ENCODE measurements at regions not wholly inside any gene's neighbourhood (a gene's known extent, or its start where the extent isn't known, plus 50 kb on each side); places are given as distances from the start of the nearest gene placed in this dataset.

GRCh38 chr2:18706001-18706400 lies 116.6 kb upstream of the NT5C1B start:
- DNase-seq, result no peak
- Histone ChIP-seq H3K4me3 (no peak overlapping the region), H3K9me3 (no peaks in the 10 kb centered on the region), H3K27ac (no peak overlapping the region), H3K4me1 (peaks cover 0 to 8% (median 4%) of the 10 kb centered on the region in 3 donors), H3K27me3 (no peaks in the 10 kb centered on the region), H3K36me3 (no peaks in the 10 kb centered on the region)
- no peak for TF ChIP-seq CTCF (IDR thresholded peaks at IDR 0.05)
- no peak for TF ChIP-seq POLR2A (IDR thresholded peaks at IDR 0.05)
- 86 to 91% methylated on average over 2 of the region's 2 CpGs for WGBS, 2 donors
- intact Hi-C loops (cut with DNase I), result no loop called here

- intact Hi-C loops (cut with DNase I), result no loop called here
- TF ChIP-seq CTCF (IDR thresholded peaks at IDR 0.05) (no peak), POLR2A (IDR thresholded peaks at IDR 0.05) (no peak)
- H3K4me1 ChIP-seq, result peaks cover 0 to 8% (median 4%) of the 10 kb centered on the region in 3 donors
- H3K36me3 ChIP-seq, result no peaks in the 10 kb centered on the region
- H3K4me3 ChIP-seq, result no peak overlapping the region
- WGBS, 2 donors, result 68 to 73% methylated on average over 2 of the region's 2 CpGs
- H3K9me3 ChIP-seq, result no peaks in the 10 kb centered on the region
- H3K27me3 ChIP-seq, result no peaks in the 10 kb centered on the region
- no peak overlapping the region for H3K27ac ChIP-seq
- no peak for DNase-seq
Observed at GRCh38 chr2:18704276-18704675, 114.9 kb upstream of the NT5C1B start.

- 31 to 33% methylated on average over 2 of the region's 2 CpGs for whole genome bisulfite sequencing, 2 donors
- H3K36me3 ChIP-seq, result no peaks in the 10 kb centered on the region
- no peak for TF ChIP-seq POLR2A (IDR thresholded peaks at IDR 0.05)
- no peak for TF ChIP-seq CTCF (IDR thresholded peaks at IDR 0.05)
Observed at GRCh38 chr2:18703555-18703954, 114.2 kb upstream of the NT5C1B start.

GRCh38 chr2:18701981-18702380 lies 112.6 kb upstream of the NT5C1B start:
- TF ChIP-seq POLR2A (IDR thresholded peaks at IDR 0.05) (no peak), CTCF (IDR thresholded peaks at IDR 0.05) (no peak)
- no peak overlapping the region for H3K27ac ChIP-seq
- peaks cover 0 to 8% (median 4%) of the 10 kb centered on the region in 3 donors for H3K4me1 ChIP-seq
- no peak overlapping the region for H3K4me3 ChIP-seq
- no peaks in the 10 kb centered on the region for H3K36me3 ChIP-seq
- intact Hi-C loops (cut with DNase I), result no loop called here
- no peak for DNase-seq
- H3K9me3 ChIP-seq, result no peaks in the 10 kb centered on the region
- no peaks in the 10 kb centered on the region for H3K27me3 ChIP-seq

More at GRCh38 chr2:18703555-18703954, 114.2 kb upstream of the NT5C1B start:
- no peak overlapping the region for H3K4me3 ChIP-seq
- peaks cover 0 to 8% (median 4%) of the 10 kb centered on the region in 3 donors for H3K4me1 ChIP-seq
- no peak overlapping the region for H3K27ac ChIP-seq
- no peaks in the 10 kb centered on the region for H3K27me3 ChIP-seq
- intact Hi-C loops (cut with DNase I), result no loop called here
- DNase-seq, result no peak
- no peaks in the 10 kb centered on the region for H3K9me3 ChIP-seq

- Histone ChIP-seq H3K4me3 (no peak overlapping the region), H3K27me3 (no peaks in the 10 kb centered on the region), H3K4me1 (peaks cover 0 to 8% (median 4%) of the 10 kb centered on the region in 3 donors), H3K9me3 (no peaks in the 10 kb centered on the region), H3K36me3 (no peaks in the 10 kb centered on the region), H3K27ac (peak overlapping the region in 1 of 4 donors; percentile 12)
- 3 to 15% methylated on average over 2 of the region's 2 CpGs for WGBS, 2 donors
- no peak for DNase-seq
- intact Hi-C loops (cut with DNase I), result no loop called here
- TF ChIP-seq CTCF (IDR thresholded peaks at IDR 0.05), result no peak
- TF ChIP-seq POLR2A (IDR thresholded peaks at IDR 0.05), result no peak
Observed at GRCh38 chr2:18701546-18701945, 112.2 kb upstream of the NT5C1B start.

All from esophagus squamous epithelium (tissue), 5 donors.